B cell (primary cell): ENCODE measurements at regions not wholly inside any gene's neighbourhood (a gene's known extent, or its start where the extent isn't known, plus 50 kb on each side); places are given as distances from the start of the nearest gene placed in this dataset.

ENCODE experiments used
- EZH2 ChIP-seq: IDR thresholded peaks from 2 replicates; pipeline ENCODE4 v1.6.1; 2012; ENCODE audit warnings: borderline replicate concordance, low read depth, mild to moderate bottlenecking, moderate library complexity, low read length; ENCODE audit not compliant: insufficient read depth, poor library complexity, severe bottlenecking
- TF ChIP-seq, protein P1 (sequence below): fragments of 200-600 bp; IDR thresholded peaks from one replicate; pipeline ENCODE4 v1.8.0; 2022; ENCODE audit warnings: antibody characterized with exemption, mild to moderate bottlenecking

DNA sequence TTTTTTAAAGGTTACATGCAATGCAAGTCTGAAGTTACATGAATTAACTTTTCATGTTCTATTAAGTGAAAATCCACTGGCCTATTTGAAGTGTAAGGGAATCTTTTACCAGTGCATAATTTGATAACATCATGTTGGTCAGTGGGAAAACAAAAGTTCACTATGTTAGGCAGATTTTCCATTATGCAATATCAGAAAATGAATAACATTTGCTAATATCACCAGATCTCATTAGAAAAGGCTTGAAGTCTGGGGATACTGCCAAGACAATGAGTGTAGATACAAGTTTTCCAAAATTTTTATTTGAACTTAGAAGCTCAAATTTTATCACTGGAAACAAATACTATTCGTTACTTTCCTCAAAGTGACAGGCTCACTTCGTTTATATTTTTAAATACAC lies 296.4 kb upstream of the CDH4 start:
- TF ChIP-seq, protein P1, sequence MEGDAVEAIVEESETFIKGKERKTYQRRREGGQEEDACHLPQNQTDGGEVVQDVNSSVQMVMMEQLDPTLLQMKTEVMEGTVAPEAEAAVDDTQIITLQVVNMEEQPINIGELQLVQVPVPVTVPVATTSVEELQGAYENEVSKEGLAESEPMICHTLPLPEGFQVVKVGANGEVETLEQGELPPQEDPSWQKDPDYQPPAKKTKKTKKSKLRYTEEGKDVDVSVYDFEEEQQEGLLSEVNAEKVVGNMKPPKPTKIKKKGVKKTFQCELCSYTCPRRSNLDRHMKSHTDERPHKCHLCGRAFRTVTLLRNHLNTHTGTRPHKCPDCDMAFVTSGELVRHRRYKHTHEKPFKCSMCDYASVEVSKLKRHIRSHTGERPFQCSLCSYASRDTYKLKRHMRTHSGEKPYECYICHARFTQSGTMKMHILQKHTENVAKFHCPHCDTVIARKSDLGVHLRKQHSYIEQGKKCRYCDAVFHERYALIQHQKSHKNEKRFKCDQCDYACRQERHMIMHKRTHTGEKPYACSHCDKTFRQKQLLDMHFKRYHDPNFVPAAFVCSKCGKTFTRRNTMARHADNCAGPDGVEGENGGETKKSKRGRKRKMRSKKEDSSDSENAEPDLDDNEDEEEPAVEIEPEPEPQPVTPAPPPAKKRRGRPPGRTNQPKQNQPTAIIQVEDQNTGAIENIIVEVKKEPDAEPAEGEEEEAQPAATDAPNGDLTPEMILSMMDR = no peak
- no peak for TF ChIP-seq EZH2
